DOHH2 (cell line): ENCODE measurements at regions not wholly inside any gene's neighbourhood (a gene's known extent, or its start where the extent isn't known, plus 50 kb on each side); places are given as distances from the start of the nearest gene placed in this dataset.

ENCODE experiments used
- H3F3A ChIP-seq: fragments of 200-600 bp; sonication (generic), shearing (Covaris generic); 2 replicates; pipeline ENCODE4 v1.6.0; 2016; ENCODE audit warnings: antibody characterized with exemption, mild to moderate bottlenecking; ENCODE audit not compliant: control insufficient read depth, insufficient read depth
- H3K27ac ChIP-seq: fragments of 200-600 bp; sonication (generic); 2 replicates; pipeline ENCODE4 v1.5.1; 2014; ENCODE audit warnings: low read depth, mild to moderate bottlenecking, low read length, moderate library complexity
- H3K27me3 ChIP-seq: fragments of 200-600 bp; sonication (generic); 2 replicates; pipeline ENCODE4 v1.6.1; 2014; ENCODE audit warnings: mild to moderate bottlenecking, low read length, mixed read lengths; ENCODE audit not compliant: control insufficient read depth
- H3K36me3 ChIP-seq: fragments of 200-600 bp; sonication (generic); 2 replicates; pipeline ENCODE4 v1.6.1; 2014; ENCODE audit warnings: mild to moderate bottlenecking, low read length, moderate library complexity, mixed read lengths; ENCODE audit not compliant: control insufficient read depth
- H3K4me1 ChIP-seq: fragments of 200-600 bp; sonication (generic); 2 replicates; pipeline ENCODE4 v1.6.1; 2014; ENCODE audit warnings: mild to moderate bottlenecking, low read length, mixed read lengths; ENCODE audit not compliant: control insufficient read depth
- H3K4me2 ChIP-seq: fragments of 200-600 bp; sonication (generic); 2 replicates; pipeline ENCODE4 v1.6.0; 2014; ENCODE audit warnings: mild to moderate bottlenecking, low read length, moderate library complexity
- H3K4me3 ChIP-seq: fragments of 200-600 bp; sonication (generic); 2 replicates; pipeline ENCODE4 v1.5.1; 2014; ENCODE audit warnings: mild to moderate bottlenecking, low read length, mixed read lengths
- H3K79me2 ChIP-seq: fragments of 200-600 bp; sonication (generic); 2 replicates; pipeline ENCODE4 v1.6.1; 2014; ENCODE audit warnings: mild to moderate bottlenecking, low read length, mixed read lengths; ENCODE audit not compliant: control insufficient read depth
- H3K9me2 ChIP-seq: fragments of 200-600 bp; sonication (generic); replicated peaks from 2 replicates; pipeline ENCODE4 v1.6.1; 2014; ENCODE audit warnings: mild to moderate bottlenecking, low read length, mixed read lengths; ENCODE audit not compliant: control insufficient read depth
- H3K9me3 ChIP-seq: fragments of 200-600 bp; sonication (generic); 2 replicates; pipeline ENCODE4 v1.6.1; 2014; ENCODE audit warnings: antibody characterized with exemption, low read length, mixed read lengths; ENCODE audit not compliant: control insufficient read depth, insufficient read depth
- H4K20me1 ChIP-seq: fragments of 200-600 bp; sonication (generic); 2 replicates; pipeline ENCODE4 v1.6.0; 2014; ENCODE audit warnings: low read depth, mild to moderate bottlenecking, antibody characterized with exemption, low read length, moderate library complexity; ENCODE audit not compliant: control insufficient read depth, insufficient read depth
- CTCF ChIP-seq: fragments of 200-600 bp; sonication (generic); IDR thresholded peaks from one replicate; pipeline ENCODE4 v1.5.1; 2014; ENCODE audit warnings: antibody characterized with exemption, mild to moderate bottlenecking, low read depth, low read length; ENCODE audit not compliant: poor library complexity, severe bottlenecking
- EZH2phosphoT487 ChIP-seq: fragments of 200-600 bp; sonication (generic); IDR thresholded peaks from 2 replicates; pipeline ENCODE4 v1.6.1; 2017; ENCODE audit warnings: borderline replicate concordance, mild to moderate bottlenecking, antibody characterized with exemption, low read length, moderate library complexity, mixed read lengths

- no peak overlapping the region for H3K4me3 ChIP-seq
- H3K9me2 ChIP-seq, result no peaks in the 10 kb centered on the region
- H3K36me3 ChIP-seq, result no peaks in the 10 kb centered on the region
- no peaks in the 10 kb centered on the region for H3F3A ChIP-seq
- H3K4me1 ChIP-seq, result no peaks in the 10 kb centered on the region
- H3K4me2 ChIP-seq, result no peak overlapping the region
- TF ChIP-seq EZH2phosphoT487, result no peak
- peak; percentile 12 for TF ChIP-seq CTCF
- H4K20me1 ChIP-seq, result no peaks in the 10 kb centered on the region
- no peaks in the 10 kb centered on the region for H3K79me2 ChIP-seq
- H3K27me3 ChIP-seq, result no peaks in the 10 kb centered on the region
- H3K27ac ChIP-seq, result no peak overlapping the region
- no peaks in the 10 kb centered on the region for H3K9me3 ChIP-seq
These were observed 74.7 kb upstream of the PFKP start for GRCh38 chr10:2992401-2993198.

GRCh38 chr10:2990764-2991163 is 76.6 kb upstream of the PFKP start:
- no peaks in the 10 kb centered on the region for H3K36me3 ChIP-seq
- H3K9me3 ChIP-seq, result no peaks in the 10 kb centered on the region
- no peaks in the 10 kb centered on the region for H3F3A ChIP-seq
- no peaks in the 10 kb centered on the region for H3K9me2 ChIP-seq
- H3K79me2 ChIP-seq, result no peaks in the 10 kb centered on the region
- no peak overlapping the region for H3K4me2 ChIP-seq
- H3K27me3 ChIP-seq, result no peaks in the 10 kb centered on the region
- no peaks in the 10 kb centered on the region for H4K20me1 ChIP-seq
- no peak overlapping the region for H3K27ac ChIP-seq
- TF ChIP-seq EZH2phosphoT487 (no peak), CTCF (no peak)
- no peak overlapping the region for H3K4me3 ChIP-seq
- H3K4me1 ChIP-seq, result peaks cover 10% of the 10 kb centered on the region

- TF ChIP-seq CTCF, result no peak
- no peak for TF ChIP-seq EZH2phosphoT487
- no peaks in the 10 kb centered on the region for H3K36me3 ChIP-seq
- no peaks in the 10 kb centered on the region for H3K9me2 ChIP-seq
- H3K27ac ChIP-seq, result no peak overlapping the region
- no peaks in the 10 kb centered on the region for H3F3A ChIP-seq
- H3K4me3 ChIP-seq, result no peak overlapping the region
- no peak overlapping the region for H3K4me2 ChIP-seq
- H4K20me1 ChIP-seq, result no peaks in the 10 kb centered on the region
- peaks cover 10% of the 10 kb centered on the region for H3K4me1 ChIP-seq
- H3K79me2 ChIP-seq, result no peaks in the 10 kb centered on the region
- H3K9me3 ChIP-seq, result no peaks in the 10 kb centered on the region
- peaks cover 5% of the 10 kb centered on the region; the same call in 1 of the 2 replicates for H3K27me3 ChIP-seq
These were observed 77.9 kb upstream of the PFKP start for GRCh38 chr10:2989292-2989947.
